ENCODE measurements at regions not wholly inside any gene's neighbourhood (a gene's known extent, or its start where the extent isn't known, plus 50 kb on each side); places are given as distances from the start of the nearest gene placed in this dataset.
"Not testable (repeated sequence)": the region's sequence is repeated elsewhere in the genome, so short reads cannot be mapped to it uniquely, and the experiment has no call there.

DNA sequence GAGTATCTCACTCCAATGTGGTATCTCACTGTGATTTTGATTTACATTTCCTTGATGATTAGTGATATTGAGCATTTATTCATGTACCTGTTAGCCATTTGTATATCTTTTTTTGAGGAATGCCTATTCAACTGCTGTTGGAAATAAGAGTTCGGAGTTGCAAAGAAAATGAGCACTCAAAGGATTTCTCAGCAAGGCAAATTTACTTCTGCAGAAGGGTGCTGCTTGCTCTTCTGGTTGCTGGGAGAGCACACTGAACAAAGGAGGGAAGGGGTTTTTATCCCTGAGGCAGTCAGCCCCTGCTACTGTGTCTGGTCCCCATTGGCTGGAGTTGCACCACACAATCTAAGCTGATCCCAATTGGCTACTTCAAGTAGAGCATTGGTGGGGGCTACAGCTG, 822.4 kb upstream of the ADGRB3 start:
- H3K27ac ChIP-seq, result no peak overlapping the region
- H3K36me3 ChIP-seq, result no peaks in the 10 kb centered on the region
- TF ChIP-seq POLR2A (IDR thresholded peaks at IDR 0.05), result no peak
- TF ChIP-seq POLR2AphosphoS5 (IDR thresholded peaks at IDR 0.05; ENCODE audit: insufficient read depth in 1 of 2, low read depth in 1 of 2), result no peak
- H3K4me3 ChIP-seq, result no peak overlapping the region
- no peaks in the 10 kb centered on the region for H3K4me1 ChIP-seq
- no peaks in the 10 kb centered on the region for H3K27me3 ChIP-seq
- no peaks in the 10 kb centered on the region for H3K9me3 ChIP-seq
- DNase-seq (ENCODE audit: extremely low spot score in 2 of 2), result no peak
- intact Hi-C loops (cut with DNase I), result no loop called here

DNA sequence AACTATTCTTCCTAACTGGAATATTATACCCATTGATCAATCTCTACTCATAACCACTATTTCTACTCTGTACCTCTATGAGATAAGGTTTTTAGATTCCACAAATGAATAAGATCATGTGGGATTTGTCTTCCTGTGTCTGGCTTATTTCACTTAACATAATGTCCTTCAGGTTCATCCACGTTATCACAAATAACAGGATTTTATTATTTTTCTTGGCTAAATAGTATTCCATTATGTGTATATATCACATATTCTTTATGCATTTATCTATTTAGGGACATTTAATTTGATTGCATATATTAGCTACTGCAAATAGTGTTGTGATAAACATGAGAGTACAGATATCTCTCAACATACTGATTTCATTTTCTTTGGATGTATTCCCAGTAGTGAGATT, 823.0 kb upstream of the ADGRB3 start:
- H3K4me1 ChIP-seq, result no peaks in the 10 kb centered on the region
- no peak overlapping the region for H3K4me3 ChIP-seq
- no peaks in the 10 kb centered on the region for H3K36me3 ChIP-seq
- TF ChIP-seq POLR2AphosphoS5 (IDR thresholded peaks at IDR 0.05; ENCODE audit: insufficient read depth in 1 of 2, low read depth in 1 of 2), result no peak
- TF ChIP-seq POLR2A (IDR thresholded peaks at IDR 0.05), result no peak
- TF ChIP-seq, protein P1, sequence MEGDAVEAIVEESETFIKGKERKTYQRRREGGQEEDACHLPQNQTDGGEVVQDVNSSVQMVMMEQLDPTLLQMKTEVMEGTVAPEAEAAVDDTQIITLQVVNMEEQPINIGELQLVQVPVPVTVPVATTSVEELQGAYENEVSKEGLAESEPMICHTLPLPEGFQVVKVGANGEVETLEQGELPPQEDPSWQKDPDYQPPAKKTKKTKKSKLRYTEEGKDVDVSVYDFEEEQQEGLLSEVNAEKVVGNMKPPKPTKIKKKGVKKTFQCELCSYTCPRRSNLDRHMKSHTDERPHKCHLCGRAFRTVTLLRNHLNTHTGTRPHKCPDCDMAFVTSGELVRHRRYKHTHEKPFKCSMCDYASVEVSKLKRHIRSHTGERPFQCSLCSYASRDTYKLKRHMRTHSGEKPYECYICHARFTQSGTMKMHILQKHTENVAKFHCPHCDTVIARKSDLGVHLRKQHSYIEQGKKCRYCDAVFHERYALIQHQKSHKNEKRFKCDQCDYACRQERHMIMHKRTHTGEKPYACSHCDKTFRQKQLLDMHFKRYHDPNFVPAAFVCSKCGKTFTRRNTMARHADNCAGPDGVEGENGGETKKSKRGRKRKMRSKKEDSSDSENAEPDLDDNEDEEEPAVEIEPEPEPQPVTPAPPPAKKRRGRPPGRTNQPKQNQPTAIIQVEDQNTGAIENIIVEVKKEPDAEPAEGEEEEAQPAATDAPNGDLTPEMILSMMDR (IDR thresholded peaks at IDR 0.05), result no peak
- DNase-seq (ENCODE audit: extremely low spot score in 2 of 2), result no peak
- H3K9me3 ChIP-seq, result no peaks in the 10 kb centered on the region
- intact Hi-C loops (cut with DNase I), result no loop called here
- no peak overlapping the region for H3K27ac ChIP-seq
- no peaks in the 10 kb centered on the region for H3K27me3 ChIP-seq

DNA sequence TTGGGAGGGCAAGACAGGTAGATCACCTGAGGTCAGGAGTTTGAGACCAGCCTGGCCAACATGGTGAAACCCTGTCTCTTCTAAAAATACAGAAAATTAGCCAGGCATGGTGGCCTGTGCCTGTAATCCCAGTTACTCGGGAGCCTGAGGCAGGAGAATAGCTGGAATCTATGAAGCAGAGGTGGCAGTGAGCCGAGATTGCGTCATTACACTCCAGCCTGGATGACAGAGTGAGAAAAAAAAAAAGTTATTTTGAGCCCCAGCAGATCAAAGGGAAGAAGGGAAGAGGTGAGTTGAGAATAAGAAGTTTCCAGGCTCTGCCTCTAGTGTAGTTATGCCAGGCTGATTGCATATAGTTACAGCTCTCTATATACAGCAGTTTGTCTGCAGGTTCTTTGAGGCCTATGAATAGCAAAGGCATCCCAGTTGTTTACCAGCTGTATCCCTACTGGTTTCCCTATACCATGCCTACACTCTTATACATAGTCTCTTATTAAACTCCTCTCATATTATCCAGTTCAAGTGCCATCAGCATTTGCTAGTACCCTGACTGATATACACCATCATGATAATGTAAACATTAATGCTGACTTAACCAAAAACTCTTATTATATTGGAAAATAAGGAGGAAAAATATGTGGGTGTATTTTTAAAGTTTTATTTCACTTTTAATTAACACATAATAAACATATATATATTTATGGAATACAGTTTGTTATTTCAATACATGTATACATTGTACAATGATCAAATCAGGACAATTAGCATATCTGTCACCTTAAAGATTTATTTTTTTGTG, 823.6 kb upstream of the ADGRB3 start:
- intact Hi-C loops (cut with DNase I), result no loop called here
- TF ChIP-seq, protein P1 (IDR thresholded peaks at IDR 0.05), result no peak
- TF ChIP-seq POLR2AphosphoS5 (IDR thresholded peaks at IDR 0.05; ENCODE audit: insufficient read depth in 1 of 2, low read depth in 1 of 2), result no peak
- TF ChIP-seq POLR2A (IDR thresholded peaks at IDR 0.05), result no peak
- no peaks in the 10 kb centered on the region for H3K9me3 ChIP-seq

DNA sequence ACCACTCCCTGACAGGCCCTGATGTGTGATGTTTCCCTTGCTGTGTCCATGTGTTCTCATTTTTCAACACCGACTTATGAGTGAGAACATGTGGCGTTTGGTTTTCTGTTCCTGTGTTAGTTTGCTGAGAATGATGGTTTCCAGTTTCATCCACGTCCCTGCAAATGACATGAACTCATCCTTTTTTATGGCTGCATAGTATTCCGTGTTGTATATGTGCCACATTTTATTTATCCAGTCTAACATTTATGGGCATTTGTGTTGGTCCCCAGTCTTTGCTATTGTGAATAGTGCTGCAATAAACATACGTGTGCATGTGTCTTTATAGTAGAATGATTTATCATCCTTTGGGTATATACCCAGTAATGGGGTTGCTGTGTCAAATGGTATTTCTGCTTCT, 830.3 kb upstream of the ADGRB3 start:
- intact Hi-C loops (cut with DNase I); H3K27ac ChIP-seq; H3K9me3 ChIP-seq; DNase-seq (ENCODE audit: extremely low spot score in 2 of 2); H3K36me3 ChIP-seq; H3K4me3 ChIP-seq; H3K4me1 ChIP-seq; H3K27me3 ChIP-seq: not testable (repeated sequence)

More for the DNA sequence above, 823.6 kb upstream of the ADGRB3 start:
- H3K4me1 ChIP-seq, result no peaks in the 10 kb centered on the region
- no peaks in the 10 kb centered on the region for H3K36me3 ChIP-seq
- H3K4me3 ChIP-seq, result no peak overlapping the region
- no peak for DNase-seq (ENCODE audit: extremely low spot score in 2 of 2)
- no peak overlapping the region for H3K27ac ChIP-seq
- H3K27me3 ChIP-seq, result no peaks in the 10 kb centered on the region

DNA sequence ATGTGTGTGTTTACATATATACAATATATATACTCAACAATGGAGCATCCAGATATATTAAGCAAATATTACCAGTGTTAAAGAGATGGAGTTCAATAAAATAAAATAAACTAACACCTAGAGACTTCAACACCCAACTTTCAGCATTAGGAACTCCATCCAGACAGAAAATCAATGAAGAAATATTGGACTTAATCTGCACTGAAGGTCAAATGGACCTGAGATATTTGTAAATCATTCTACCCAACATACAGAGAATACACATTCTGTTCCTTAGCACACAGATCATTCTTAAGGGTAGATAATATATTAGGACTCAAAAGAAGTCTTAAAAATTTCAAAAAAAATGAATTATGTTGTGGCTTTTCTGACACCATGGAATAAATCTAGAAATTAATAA, 832.3 kb upstream of the ADGRB3 start:
- Histone ChIP-seq H3K4me1 (no peaks in the 10 kb centered on the region), H3K4me3 (no peak overlapping the region), H3K36me3 (no peaks in the 10 kb centered on the region), H3K27me3 (no peaks in the 10 kb centered on the region), H3K9me3 (no peaks in the 10 kb centered on the region), H3K27ac (no peak overlapping the region)
- no peak for DNase-seq (ENCODE audit: extremely low spot score in 2 of 2)
- intact Hi-C loops (cut with DNase I), result no loop called here
- TF ChIP-seq POLR2AphosphoS5 (IDR thresholded peaks at IDR 0.05; ENCODE audit: insufficient read depth in 1 of 2, low read depth in 1 of 2) (no peak), POLR2A (IDR thresholded peaks at IDR 0.05) (no peak)
- TF ChIP-seq, protein P1 (IDR thresholded peaks at IDR 0.05), result no peak

DNA sequence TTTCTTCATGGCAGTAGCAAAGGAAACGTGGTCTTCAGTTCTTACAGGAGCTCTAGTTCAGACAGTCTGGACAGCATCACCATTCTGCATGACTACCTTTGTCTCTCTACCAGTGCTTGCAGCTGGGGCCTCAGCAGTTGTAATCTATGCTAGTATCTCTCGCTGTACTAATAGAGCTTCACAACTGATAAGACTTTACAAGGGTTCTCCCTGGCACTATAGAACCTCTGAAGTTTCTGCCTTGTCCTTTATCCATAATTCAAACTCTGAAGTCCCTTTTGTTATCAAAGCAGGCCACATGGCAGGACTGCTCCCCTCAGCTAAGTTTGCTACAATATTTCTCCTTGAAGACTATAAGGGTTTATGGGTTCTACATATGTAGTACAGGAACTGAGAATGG, 842.1 kb upstream of the ADGRB3 start:
- Histone ChIP-seq H3K4me1 (no peaks in the 10 kb centered on the region), H3K4me3 (no peak overlapping the region), H3K9me3 (no peaks in the 10 kb centered on the region), H3K27ac (no peak overlapping the region), H3K36me3 (no peaks in the 10 kb centered on the region), H3K27me3 (no peaks in the 10 kb centered on the region)
- TF ChIP-seq POLR2A (IDR thresholded peaks at IDR 0.05) (no peak), POLR2AphosphoS5 (IDR thresholded peaks at IDR 0.05; ENCODE audit: insufficient read depth in 1 of 2, low read depth in 1 of 2) (no peak)
- TF ChIP-seq, protein P1 (IDR thresholded peaks at IDR 0.05), result no peak
- DNase-seq (ENCODE audit: extremely low spot score in 2 of 2), result no peak
- intact Hi-C loops (cut with DNase I), result no loop called here

All from vagina (tissue), 2 donors.